ENCODE measurements at regions not wholly inside any gene's neighbourhood (a gene's known extent, or its start where the extent isn't known, plus 50 kb on each side); places are given as distances from the start of the nearest gene placed in this dataset.

DNA sequence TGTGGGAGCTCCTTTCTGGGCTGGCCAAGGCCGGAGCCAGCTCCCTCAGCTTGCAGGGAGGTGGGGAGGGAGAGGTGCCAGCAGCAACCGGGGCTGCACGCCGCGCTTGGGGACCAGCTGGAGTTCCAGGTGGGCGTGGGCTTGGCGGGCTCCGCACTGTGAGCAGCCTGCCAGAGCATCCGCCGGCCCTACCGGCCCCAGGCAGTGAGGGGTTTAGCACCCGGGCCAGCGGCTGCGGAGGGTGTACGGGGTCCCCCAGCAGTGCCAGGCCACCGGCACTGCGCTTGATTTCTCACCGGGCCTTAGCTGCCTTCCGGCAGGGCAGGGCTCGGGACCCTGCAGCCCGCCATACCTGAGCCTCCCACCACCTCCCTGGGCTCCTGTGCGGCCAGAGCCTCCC lies 651.0 kb upstream of the ARPP21 start:
- no peak for ATAC-seq
- no peak overlapping the region for H2AFZ ChIP-seq
- no peaks in the 10 kb centered on the region for H3F3A ChIP-seq (replicated peaks; ENCODE audit: low read depth)
- no peak overlapping the region for H3K4me3 Mint-ChIP-seq
- H3K4me1 Mint-ChIP-seq = no peaks in the 10 kb centered on the region
- H3K27ac ChIP-seq (ENCODE audit: low read depth) = no peak overlapping the region
- no peak overlapping the region for H3K27ac Mint-ChIP-seq
- no peaks in the 10 kb centered on the region for H3K27me3 Mint-ChIP-seq (ENCODE audit: insufficient read depth, low read depth, poor library complexity)
- no peaks in the 10 kb centered on the region for H3K36me3 ChIP-seq (ENCODE audit: insufficient read depth)
- no peaks in the 10 kb centered on the region for H4K20me1 ChIP-seq (replicated peaks; ENCODE audit: insufficient read depth)
- no peak for DNase-seq (ENCODE audit: low spot score)
- no peaks in the 10 kb centered on the region for H3K4me1 ChIP-seq (ENCODE audit: insufficient read depth)
- H3K27me3 ChIP-seq (ENCODE audit: insufficient read depth) = no peaks in the 10 kb centered on the region
- H3K4me3 ChIP-seq = no peak overlapping the region
- TF ChIP-seq, protein P1, sequence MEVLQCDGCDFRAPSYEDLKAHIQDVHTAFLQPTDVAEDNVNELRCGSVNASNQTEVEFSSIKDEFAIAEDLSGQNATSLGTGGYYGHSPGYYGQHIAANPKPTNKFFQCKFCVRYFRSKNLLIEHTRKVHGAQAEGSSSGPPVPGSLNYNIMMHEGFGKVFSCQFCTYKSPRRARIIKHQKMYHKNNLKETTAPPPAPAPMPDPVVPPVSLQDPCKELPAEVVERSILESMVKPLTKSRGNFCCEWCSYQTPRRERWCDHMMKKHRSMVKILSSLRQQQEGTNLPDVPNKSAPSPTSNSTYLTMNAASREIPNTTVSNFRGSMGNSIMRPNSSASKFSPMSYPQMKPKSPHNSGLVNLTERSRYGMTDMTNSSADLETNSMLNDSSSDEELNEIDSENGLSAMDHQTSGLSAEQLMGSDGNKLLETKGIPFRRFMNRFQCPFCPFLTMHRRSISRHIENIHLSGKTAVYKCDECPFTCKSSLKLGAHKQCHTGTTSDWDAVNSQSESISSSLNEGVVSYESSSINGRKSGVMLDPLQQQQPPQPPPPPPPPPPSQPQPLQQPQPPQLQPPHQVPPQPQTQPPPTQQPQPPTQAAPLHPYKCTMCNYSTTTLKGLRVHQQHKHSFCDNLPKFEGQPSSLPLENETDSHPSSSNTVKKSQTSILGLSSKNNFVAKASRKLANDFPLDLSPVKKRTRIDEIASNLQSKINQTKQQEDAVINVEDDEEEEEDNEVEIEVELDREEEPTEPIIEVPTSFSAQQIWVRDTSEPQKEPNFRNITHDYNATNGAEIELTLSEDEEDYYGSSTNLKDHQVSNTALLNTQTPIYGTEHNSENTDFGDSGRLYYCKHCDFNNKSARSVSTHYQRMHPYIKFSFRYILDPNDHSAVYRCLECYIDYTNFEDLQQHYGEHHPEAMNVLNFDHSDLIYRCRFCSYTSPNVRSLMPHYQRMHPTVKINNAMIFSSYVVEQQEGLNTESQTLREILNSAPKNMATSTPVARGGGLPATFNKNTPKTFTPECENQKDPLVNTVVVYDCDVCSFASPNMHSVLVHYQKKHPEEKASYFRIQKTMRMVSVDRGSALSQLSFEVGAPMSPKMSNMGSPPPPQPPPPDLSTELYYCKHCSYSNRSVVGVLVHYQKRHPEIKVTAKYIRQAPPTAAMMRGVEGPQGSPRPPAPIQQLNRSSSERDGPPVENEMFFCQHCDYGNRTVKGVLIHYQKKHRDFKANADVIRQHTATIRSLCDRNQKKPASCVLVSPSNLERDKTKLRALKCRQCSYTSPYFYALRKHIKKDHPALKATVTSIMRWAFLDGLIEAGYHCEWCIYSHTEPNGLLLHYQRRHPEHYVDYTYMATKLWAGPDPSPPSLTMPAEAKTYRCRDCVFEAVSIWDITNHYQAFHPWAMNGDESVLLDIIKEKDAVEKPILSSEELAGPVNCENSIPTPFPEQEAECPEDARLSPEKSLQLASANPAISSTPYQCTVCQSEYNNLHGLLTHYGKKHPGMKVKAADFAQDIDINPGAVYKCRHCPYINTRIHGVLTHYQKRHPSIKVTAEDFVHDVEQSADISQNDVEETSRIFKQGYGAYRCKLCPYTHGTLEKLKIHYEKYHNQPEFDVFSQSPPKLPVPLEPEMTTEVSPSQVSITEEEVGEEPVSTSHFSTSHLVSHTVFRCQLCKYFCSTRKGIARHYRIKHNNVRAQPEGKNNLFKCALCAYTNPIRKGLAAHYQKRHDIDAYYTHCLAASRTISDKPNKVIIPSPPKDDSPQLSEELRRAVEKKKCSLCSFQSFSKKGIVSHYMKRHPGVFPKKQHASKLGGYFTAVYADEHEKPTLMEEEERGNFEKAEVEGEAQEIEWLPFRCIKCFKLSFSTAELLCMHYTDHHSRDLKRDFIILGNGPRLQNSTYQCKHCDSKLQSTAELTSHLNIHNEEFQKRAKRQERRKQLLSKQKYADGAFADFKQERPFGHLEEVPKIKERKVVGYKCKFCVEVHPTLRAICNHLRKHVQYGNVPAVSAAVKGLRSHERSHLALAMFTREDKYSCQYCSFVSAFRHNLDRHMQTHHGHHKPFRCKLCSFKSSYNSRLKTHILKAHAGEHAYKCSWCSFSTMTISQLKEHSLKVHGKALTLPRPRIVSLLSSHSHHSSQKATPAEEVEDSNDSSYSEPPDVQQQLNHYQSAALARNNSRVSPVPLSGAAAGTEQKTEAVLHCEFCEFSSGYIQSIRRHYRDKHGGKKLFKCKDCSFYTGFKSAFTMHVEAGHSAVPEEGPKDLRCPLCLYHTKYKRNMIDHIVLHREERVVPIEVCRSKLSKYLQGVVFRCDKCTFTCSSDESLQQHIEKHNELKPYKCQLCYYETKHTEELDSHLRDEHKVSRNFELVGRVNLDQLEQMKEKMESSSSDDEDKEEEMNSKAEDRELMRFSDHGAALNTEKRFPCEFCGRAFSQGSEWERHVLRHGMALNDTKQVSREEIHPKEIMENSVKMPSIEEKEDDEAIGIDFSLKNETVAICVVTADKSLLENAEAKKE (CRISPR knock-in tag; IDR thresholded peaks at IDR 0.05) = no peak
- TF ChIP-seq, protein P2, sequence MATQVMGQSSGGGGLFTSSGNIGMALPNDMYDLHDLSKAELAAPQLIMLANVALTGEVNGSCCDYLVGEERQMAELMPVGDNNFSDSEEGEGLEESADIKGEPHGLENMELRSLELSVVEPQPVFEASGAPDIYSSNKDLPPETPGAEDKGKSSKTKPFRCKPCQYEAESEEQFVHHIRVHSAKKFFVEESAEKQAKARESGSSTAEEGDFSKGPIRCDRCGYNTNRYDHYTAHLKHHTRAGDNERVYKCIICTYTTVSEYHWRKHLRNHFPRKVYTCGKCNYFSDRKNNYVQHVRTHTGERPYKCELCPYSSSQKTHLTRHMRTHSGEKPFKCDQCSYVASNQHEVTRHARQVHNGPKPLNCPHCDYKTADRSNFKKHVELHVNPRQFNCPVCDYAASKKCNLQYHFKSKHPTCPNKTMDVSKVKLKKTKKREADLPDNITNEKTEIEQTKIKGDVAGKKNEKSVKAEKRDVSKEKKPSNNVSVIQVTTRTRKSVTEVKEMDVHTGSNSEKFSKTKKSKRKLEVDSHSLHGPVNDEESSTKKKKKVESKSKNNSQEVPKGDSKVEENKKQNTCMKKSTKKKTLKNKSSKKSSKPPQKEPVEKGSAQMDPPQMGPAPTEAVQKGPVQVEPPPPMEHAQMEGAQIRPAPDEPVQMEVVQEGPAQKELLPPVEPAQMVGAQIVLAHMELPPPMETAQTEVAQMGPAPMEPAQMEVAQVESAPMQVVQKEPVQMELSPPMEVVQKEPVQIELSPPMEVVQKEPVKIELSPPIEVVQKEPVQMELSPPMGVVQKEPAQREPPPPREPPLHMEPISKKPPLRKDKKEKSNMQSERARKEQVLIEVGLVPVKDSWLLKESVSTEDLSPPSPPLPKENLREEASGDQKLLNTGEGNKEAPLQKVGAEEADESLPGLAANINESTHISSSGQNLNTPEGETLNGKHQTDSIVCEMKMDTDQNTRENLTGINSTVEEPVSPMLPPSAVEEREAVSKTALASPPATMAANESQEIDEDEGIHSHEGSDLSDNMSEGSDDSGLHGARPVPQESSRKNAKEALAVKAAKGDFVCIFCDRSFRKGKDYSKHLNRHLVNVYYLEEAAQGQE (IDR thresholded peaks at IDR 0.05; ENCODE audit: unreplicated experiment) = no peak
- TF ChIP-seq POLR2AphosphoS5 (IDR thresholded peaks at IDR 0.05; ENCODE audit: low read depth) (no peak), JUNB (IDR thresholded peaks at IDR 0.05; ENCODE audit: unreplicated experiment) (no peak), STAT1 (IDR thresholded peaks at IDR 0.05; ENCODE audit: unreplicated experiment) (no peak), EZH2phosphoT487 (IDR thresholded peaks at IDR 0.05; ENCODE audit: unreplicated experiment) (no peak), EZH2 (IDR thresholded peaks at IDR 0.05; ENCODE audit: low read depth, unreplicated experiment) (no peak), ZNF114 (CRISPR knock-in tag; IDR thresholded peaks at IDR 0.05) (no peak), NANOG (IDR thresholded peaks at IDR 0.05; ENCODE audit: borderline replicate concordance) (no peak), CREB1 (CRISPR knock-in tag; IDR thresholded peaks at IDR 0.05; ENCODE audit: low read depth) (no peak), ZNF331 (CRISPR knock-in tag; IDR thresholded peaks at IDR 0.05; ENCODE audit: low read depth) (no peak)
- TF ChIP-seq, protein P3, sequence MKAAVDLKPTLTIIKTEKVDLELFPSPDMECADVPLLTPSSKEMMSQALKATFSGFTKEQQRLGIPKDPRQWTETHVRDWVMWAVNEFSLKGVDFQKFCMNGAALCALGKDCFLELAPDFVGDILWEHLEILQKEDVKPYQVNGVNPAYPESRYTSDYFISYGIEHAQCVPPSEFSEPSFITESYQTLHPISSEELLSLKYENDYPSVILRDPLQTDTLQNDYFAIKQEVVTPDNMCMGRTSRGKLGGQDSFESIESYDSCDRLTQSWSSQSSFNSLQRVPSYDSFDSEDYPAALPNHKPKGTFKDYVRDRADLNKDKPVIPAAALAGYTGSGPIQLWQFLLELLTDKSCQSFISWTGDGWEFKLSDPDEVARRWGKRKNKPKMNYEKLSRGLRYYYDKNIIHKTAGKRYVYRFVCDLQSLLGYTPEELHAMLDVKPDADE (IDR thresholded peaks at IDR 0.05) = no peak
- TF ChIP-seq, protein P4, sequence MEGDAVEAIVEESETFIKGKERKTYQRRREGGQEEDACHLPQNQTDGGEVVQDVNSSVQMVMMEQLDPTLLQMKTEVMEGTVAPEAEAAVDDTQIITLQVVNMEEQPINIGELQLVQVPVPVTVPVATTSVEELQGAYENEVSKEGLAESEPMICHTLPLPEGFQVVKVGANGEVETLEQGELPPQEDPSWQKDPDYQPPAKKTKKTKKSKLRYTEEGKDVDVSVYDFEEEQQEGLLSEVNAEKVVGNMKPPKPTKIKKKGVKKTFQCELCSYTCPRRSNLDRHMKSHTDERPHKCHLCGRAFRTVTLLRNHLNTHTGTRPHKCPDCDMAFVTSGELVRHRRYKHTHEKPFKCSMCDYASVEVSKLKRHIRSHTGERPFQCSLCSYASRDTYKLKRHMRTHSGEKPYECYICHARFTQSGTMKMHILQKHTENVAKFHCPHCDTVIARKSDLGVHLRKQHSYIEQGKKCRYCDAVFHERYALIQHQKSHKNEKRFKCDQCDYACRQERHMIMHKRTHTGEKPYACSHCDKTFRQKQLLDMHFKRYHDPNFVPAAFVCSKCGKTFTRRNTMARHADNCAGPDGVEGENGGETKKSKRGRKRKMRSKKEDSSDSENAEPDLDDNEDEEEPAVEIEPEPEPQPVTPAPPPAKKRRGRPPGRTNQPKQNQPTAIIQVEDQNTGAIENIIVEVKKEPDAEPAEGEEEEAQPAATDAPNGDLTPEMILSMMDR (conservative IDR thresholded peaks at IDR 0.05; ENCODE audit: low read depth in 2 of 2) = no peak
- no peaks in the 10 kb centered on the region for H3K36me3 Mint-ChIP-seq (ENCODE audit: low read depth)
- no peaks in the 10 kb centered on the region for H3K9me2 ChIP-seq (ENCODE audit: insufficient read depth)
- no peak overlapping the region for H3K4me2 ChIP-seq
- no peaks in the 10 kb centered on the region for H3K79me2 ChIP-seq (replicated peaks; ENCODE audit: insufficient read depth)
- no peaks in the 10 kb centered on the region for H3K9me3 Mint-ChIP-seq

Measured in GM23338 (cell line).